HuH-7 (cell line): ENCODE measurements at regions not wholly inside any gene's neighbourhood (a gene's known extent, or its start where the extent isn't known, plus 50 kb on each side); places are given as distances from the start of the nearest gene placed in this dataset.
"Not testable (repeated sequence)": the region's sequence is repeated elsewhere in the genome, so short reads cannot be mapped to it uniquely, and the experiment has no call there.

ENCODE experiments used
- DNase-seq: peaks from one replicate; pipeline ENCODE4 v3.0.0; 2011; ENCODE audit warnings: low spot score

- no peak for DNase-seq
Measured at GRCh38 chr4:159003420-159004253, 99.2 kb upstream of the RAPGEF2 start.

GRCh38 chr4:159006202-159006601, 96.7 kb upstream of the RAPGEF2 start:
- peak; percentile 23 for DNase-seq

GRCh38 chr4:159008671-159009070, 94.2 kb upstream of the RAPGEF2 start:
- no peak for DNase-seq

- no peak for DNase-seq
Measured at GRCh38 chr4:159009521-159009920, 93.4 kb upstream of the RAPGEF2 start.

- no peak for DNase-seq
Measured at GRCh38 chr4:159010100-159010499, 92.8 kb upstream of the RAPGEF2 start.

GRCh38 chr4:159010563-159011260, 92.2 kb upstream of the RAPGEF2 start:
- peak; percentile 31 for DNase-seq

- no peak for DNase-seq
Measured at GRCh38 chr4:159012381-159012780, 90.5 kb upstream of the RAPGEF2 start.

- DNase-seq = no peak
Measured at GRCh38 chr4:159013692-159014091, 89.2 kb upstream of the RAPGEF2 start.

- no peak for DNase-seq
Measured at GRCh38 chr4:159014859-159015258, 88.0 kb upstream of the RAPGEF2 start.

- DNase-seq = no peak
Measured at GRCh38 chr4:159015841-159016240, 87.0 kb upstream of the RAPGEF2 start.

- peak; percentile 19 for DNase-seq
Measured at GRCh38 chr4:159016593-159017024, 86.3 kb upstream of the RAPGEF2 start.

- DNase-seq = no peak
Measured at GRCh38 chr4:159017323-159018026, 85.4 kb upstream of the RAPGEF2 start.

- no peak for DNase-seq
Measured at GRCh38 chr4:159018062-159018629, 84.7 kb upstream of the RAPGEF2 start.

- no peak for DNase-seq
Measured at GRCh38 chr4:159019356-159019755, 83.5 kb upstream of the RAPGEF2 start.

- no peak for DNase-seq
Measured at GRCh38 chr4:159021597-159022385, 81.1 kb upstream of the RAPGEF2 start.

GRCh38 chr4:159023741-159024140, 79.1 kb upstream of the RAPGEF2 start:
- DNase-seq = no peak

GRCh38 chr4:159024266-159024665, 78.6 kb upstream of the RAPGEF2 start:
- DNase-seq = no peak

- no peak for DNase-seq
Measured at GRCh38 chr4:159024828-159025227, 78.1 kb upstream of the RAPGEF2 start.

- DNase-seq = no peak
Measured at GRCh38 chr4:159026329-159026728, 76.5 kb upstream of the RAPGEF2 start.

- DNase-seq = no peak
Measured at GRCh38 chr4:159027535-159027934, 75.3 kb upstream of the RAPGEF2 start.

- DNase-seq = no peak
Measured at GRCh38 chr4:159029481-159029880, 73.4 kb upstream of the RAPGEF2 start.

- not testable (repeated sequence) for DNase-seq
Measured at GRCh38 chr4:159030297-159030696, 72.6 kb upstream of the RAPGEF2 start.
